ENCODE measurements at regions not wholly inside any gene's neighbourhood (a gene's known extent, or its start where the extent isn't known, plus 50 kb on each side); places are given as distances from the start of the nearest gene placed in this dataset.

DNA sequence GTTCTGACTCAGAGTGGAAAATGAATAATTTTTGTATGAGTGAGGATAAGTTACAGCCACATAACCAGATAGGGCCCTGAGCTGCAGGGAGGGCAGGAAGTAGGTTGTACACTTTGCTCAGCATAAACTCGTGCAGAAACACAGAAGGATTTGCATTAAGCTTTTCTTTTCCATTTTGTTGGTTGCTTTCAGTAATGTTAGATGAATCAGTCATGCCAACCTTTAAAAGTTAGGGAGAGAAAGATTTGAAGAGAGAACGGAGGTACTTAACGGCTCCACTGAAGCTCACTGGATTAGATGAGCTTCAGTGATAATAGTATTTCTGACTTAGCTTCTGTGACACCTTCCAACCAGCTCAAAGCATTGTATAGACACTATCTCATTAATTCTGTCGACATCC is 348.1 kb downstream of the GATA3 start:
- Mint-ChIP-seq H3K4me3 (peak overlapping the region; percentile 76), H3K27ac (peak overlapping the region; percentile 82), H3K36me3 (ENCODE audit: low read depth) (no peaks in the 10 kb centered on the region), H3K4me1 (ENCODE audit: low read depth) (peaks cover 84% of the 10 kb centered on the region), H3K9me3 (no peaks in the 10 kb centered on the region), H3K27me3 (no peaks in the 10 kb centered on the region)
- CTCF ChIA-PET: interaction anchor here (1.1 to 1.6 kb wide), 8 partner anchors 12 to 219 kb away, joined by 3 to 4 read pairs (median 3); no protein-coding TSS in a partner anchor
- ATAC-seq (ENCODE audit: poor library complexity) (peak; percentile 63), DNase-seq (peak in 11 of 14 experiments; percentile 10 to 65 (median 22))
- Histone ChIP-seq H3K27me3 (ENCODE audit: control insufficient read depth in 1 of 2, insufficient read depth in 2 of 2, low read length in 2 of 2) (no peaks in the 10 kb centered on the region), H3K4me3 (ENCODE audit: low read length) (peak overlapping the region; percentile 6), H3K36me3 (ENCODE audit: insufficient read depth, low read length) (no peaks in the 10 kb centered on the region), H3K27ac (ENCODE audit: low read depth in 1 of 2, low read length in 2 of 2) (peak overlapping the region; percentile 8 to 78), H3K9me3 (ENCODE audit: control insufficient read depth in 1 of 2, insufficient read depth in 1 of 2, low read length in 2 of 2) (no peaks in the 10 kb centered on the region), H3K4me1 (ENCODE audit: insufficient read depth, low read length) (peaks cover 61% of the 10 kb centered on the region)
- POLR2A ChIA-PET: interaction anchor here (0.7 to 3.1 kb wide), 15 partner anchors 9 to 349 kb away, joined by 3 to 25 read pairs (median 4); no protein-coding TSS in a partner anchor
- intact Hi-C loops (cut with DNase I, micrococcal nuclease): loop anchor here (5.0 kb wide), 4 partner anchors 35 to 345 kb away; no protein-coding TSS in a partner anchor
- TF ChIP-seq, protein P1, sequence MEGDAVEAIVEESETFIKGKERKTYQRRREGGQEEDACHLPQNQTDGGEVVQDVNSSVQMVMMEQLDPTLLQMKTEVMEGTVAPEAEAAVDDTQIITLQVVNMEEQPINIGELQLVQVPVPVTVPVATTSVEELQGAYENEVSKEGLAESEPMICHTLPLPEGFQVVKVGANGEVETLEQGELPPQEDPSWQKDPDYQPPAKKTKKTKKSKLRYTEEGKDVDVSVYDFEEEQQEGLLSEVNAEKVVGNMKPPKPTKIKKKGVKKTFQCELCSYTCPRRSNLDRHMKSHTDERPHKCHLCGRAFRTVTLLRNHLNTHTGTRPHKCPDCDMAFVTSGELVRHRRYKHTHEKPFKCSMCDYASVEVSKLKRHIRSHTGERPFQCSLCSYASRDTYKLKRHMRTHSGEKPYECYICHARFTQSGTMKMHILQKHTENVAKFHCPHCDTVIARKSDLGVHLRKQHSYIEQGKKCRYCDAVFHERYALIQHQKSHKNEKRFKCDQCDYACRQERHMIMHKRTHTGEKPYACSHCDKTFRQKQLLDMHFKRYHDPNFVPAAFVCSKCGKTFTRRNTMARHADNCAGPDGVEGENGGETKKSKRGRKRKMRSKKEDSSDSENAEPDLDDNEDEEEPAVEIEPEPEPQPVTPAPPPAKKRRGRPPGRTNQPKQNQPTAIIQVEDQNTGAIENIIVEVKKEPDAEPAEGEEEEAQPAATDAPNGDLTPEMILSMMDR (IDR thresholded peaks at IDR 0.05): no peak

DNA sequence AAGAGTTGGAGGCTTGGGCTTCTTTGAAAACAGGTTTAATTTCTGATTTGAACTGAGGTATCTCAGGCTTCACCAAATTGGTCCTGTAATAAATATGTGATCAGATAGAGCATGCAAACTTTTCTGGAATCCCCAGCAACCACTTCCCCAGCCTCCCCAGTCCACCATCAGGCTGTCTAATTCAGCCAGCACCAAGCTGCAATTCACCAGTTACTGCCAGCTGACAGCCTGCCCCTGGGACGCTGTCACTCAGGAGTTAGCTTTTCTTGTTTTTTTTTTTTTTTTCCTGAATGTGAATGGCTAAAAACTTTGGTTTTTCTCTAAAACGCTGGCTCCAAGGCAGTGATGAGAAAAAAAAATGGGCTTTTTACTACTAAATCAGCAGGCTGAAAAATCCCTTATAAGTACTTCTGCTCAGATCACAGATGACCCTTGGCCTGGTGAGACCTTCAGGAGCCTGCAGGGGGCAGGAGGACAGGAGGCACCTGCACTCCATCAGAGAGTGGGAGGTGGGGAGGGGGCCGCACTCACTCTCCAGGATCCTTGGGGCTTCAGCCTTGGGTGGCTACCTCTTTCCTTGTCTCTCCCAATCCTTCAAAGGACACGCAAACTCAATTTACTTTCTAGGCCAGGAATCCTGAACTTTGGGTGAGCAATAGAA is 349.4 kb downstream of the GATA3 start:
- Histone ChIP-seq H3K36me3 (ENCODE audit: insufficient read depth, low read length) (no peaks in the 10 kb centered on the region), H3K4me1 (ENCODE audit: insufficient read depth, low read length) (peaks cover 65% of the 10 kb centered on the region), H3K4me3 (ENCODE audit: low read length) (peak overlapping the region; percentile 14), H3K9me3 (ENCODE audit: control insufficient read depth in 1 of 2, insufficient read depth in 1 of 2, low read length in 2 of 2) (no peaks in the 10 kb centered on the region), H3K27ac (ENCODE audit: low read depth in 1 of 2, low read length in 2 of 2) (peak overlapping the region; percentile 52 to 78), H3K27me3 (ENCODE audit: control insufficient read depth in 1 of 2, insufficient read depth in 2 of 2, low read length in 2 of 2) (no peaks in the 10 kb centered on the region)
- POLR2A ChIA-PET: interaction anchor here (1.6 to 3.1 kb wide), 3 partner anchors 72 to 344 kb away, joined by 3 to 25 read pairs (median 24); no protein-coding TSS in a partner anchor
- H3K27me3 Mint-ChIP-seq: no peaks in the 10 kb centered on the region
- peak in 2 of 14 experiments; percentile 31 to 41 for DNase-seq
- CTCF ChIA-PET: interaction anchor here (1.2 kb wide), 1 partner anchor 18 kb away, joined by 3 read pairs; no protein-coding TSS in a partner anchor
- peak overlapping the region; percentile 82 for H3K27ac Mint-ChIP-seq
- intact Hi-C loops (cut with DNase I, micrococcal nuclease): loop anchor here (1.0 to 5.0 kb wide), 7 partner anchors 37 to 347 kb away; no protein-coding TSS in a partner anchor
- no peaks in the 10 kb centered on the region for H3K9me3 Mint-ChIP-seq
- H3K4me3 Mint-ChIP-seq: peak overlapping the region; percentile 74
- TF ChIP-seq, protein P1 (IDR thresholded peaks at IDR 0.05): no peak
- H3K36me3 Mint-ChIP-seq (ENCODE audit: low read depth): no peaks in the 10 kb centered on the region
- H3K4me1 Mint-ChIP-seq (ENCODE audit: low read depth): peaks cover 79% of the 10 kb centered on the region
- no peak for ATAC-seq (ENCODE audit: poor library complexity)

DNA sequence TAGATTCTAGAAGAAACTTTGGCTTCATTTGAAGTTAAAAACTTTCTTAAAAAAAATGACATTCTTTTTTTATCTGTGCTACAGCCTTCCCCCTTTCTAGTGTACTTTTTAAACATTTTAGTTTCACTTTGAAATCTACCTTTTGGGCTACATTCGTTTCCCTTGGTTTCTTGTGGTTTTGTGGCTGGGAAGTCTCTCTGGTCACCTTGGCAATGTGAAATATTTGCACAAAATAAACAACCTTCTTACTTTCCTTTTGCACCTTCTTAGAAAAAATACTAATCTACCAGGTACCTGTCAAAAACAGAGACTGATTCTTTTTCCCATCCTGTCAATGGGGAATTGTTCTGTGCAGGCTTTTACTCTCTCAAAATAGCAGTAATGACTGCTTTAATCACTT is 350.2 kb downstream of the GATA3 start:
- POLR2A ChIA-PET: interaction anchor here (0.9 to 1.6 kb wide), 4 partner anchors 10 to 345 kb away, joined by 3 to 5 read pairs (median 4); no protein-coding TSS in a partner anchor
- Mint-ChIP-seq H3K9me3 (no peaks in the 10 kb centered on the region), H3K27ac (peak overlapping the region; percentile 82), H3K4me1 (ENCODE audit: low read depth) (peaks cover 77% of the 10 kb centered on the region), H3K36me3 (ENCODE audit: low read depth) (no peaks in the 10 kb centered on the region), H3K27me3 (no peaks in the 10 kb centered on the region), H3K4me3 (peak overlapping the region; percentile 74)
- CTCF ChIA-PET: no interaction called here
- TF ChIP-seq, protein P1 (IDR thresholded peaks at IDR 0.05): no peak
- Histone ChIP-seq H3K27me3 (ENCODE audit: control insufficient read depth in 1 of 2, insufficient read depth in 2 of 2, low read length in 2 of 2) (no peaks in the 10 kb centered on the region), H3K4me1 (ENCODE audit: insufficient read depth, low read length) (peaks cover 65% of the 10 kb centered on the region), H3K4me3 (ENCODE audit: low read length) (peak overlapping the region; percentile 14), H3K27ac (ENCODE audit: low read depth in 1 of 2, low read length in 2 of 2) (peak overlapping the region; percentile 68 to 83), H3K36me3 (ENCODE audit: insufficient read depth, low read length) (no peaks in the 10 kb centered on the region), H3K9me3 (ENCODE audit: control insufficient read depth in 1 of 2, insufficient read depth in 1 of 2, low read length in 2 of 2) (no peaks in the 10 kb centered on the region)
- DNase-seq (peak in 9 of 14 experiments; percentile 5 to 94 (median 38)), ATAC-seq (ENCODE audit: poor library complexity) (peak; percentile 75)
- intact Hi-C loops (cut with DNase I, micrococcal nuclease): loop anchor here (1.0 to 5.0 kb wide), 7 partner anchors 37 to 348 kb away; no protein-coding TSS in a partner anchor

All from CD4-positive, alpha-beta T cell (primary cell).